ENCODE measurements at regions not wholly inside any gene's neighbourhood (a gene's known extent, or its start where the extent isn't known, plus 50 kb on each side); places are given as distances from the start of the nearest gene placed in this dataset.

DNA sequence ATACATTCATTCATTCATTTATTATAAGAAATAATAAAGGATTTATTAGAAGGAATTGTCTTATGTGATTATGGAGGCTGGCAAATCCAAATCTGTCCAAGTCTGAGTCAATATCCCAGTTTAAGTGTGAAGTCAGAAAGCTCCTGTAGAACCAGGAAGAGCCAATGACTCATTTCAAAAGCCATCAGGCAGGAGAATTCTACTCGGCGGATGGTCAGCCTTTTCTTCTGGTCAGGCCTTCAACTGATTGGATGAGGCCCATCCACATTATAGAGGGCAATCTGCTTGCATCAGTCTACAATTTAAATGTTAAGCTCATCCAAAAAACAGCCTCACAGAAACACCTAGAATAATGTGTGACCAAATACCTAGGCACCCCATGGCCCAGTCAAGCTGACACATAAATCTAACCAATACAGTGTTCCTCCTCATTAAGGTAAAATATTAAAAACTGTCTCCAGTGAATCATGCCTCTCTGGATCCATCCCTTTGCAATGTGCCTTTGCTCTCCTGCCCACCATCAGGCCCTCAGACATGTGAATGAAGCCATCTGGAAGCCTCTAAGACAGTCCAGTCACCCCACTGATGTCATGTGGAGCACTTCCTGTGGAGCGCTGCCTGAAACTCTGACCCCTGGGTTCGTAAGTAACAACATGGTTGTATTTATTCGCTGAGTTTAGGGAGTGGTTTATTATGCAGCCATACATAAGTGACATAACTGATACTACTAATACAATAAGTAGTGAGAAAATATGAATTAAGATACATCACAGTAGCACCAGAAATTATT, 69.2 kb upstream of the WSB1 start:
- no peak for DNase-seq
- WGBS (ENCODE audit: low lambda C conversion rate) = 82% methylated on average over 5 of the region's 5 CpGs
- no peak overlapping the region for H3K9ac ChIP-seq

DNA sequence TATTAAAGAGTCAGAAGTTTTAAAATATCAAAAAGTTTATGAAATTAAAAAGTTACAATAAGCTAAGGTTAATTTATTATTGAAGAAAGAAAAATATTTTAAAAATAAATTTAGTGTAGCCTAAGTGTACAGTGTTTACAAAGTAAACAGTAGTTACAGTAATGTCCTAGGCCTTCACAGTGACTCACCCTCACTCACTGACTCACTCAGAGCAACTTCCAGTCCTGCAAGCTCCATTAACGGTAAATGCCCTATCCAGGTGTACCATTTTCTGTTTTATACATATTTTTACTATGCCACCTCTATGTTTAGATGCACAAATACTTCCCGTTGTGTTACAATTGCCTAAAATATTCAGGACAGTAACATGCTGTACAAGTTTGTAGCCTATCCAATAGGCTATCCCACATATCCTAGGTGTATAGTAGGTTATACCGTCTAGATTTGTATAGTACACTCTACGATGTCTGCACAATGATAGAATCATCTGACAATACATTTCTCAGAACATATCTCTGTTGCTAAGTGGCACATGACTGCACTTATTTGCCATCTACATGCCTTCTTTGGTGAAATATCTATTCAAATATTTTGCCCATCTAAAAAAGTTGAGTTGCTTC, 67.2 kb upstream of the WSB1 start:
- no peaks in the 10 kb centered on the region for H3K9me3 ChIP-seq
- H3K4me3 ChIP-seq (ENCODE audit: low read depth in 2 of 2, low read length in 1 of 2) = no peak overlapping the region
- H3K27ac ChIP-seq (ENCODE audit: low read depth in 2 of 2, low read length in 1 of 2) = no peak overlapping the region
- no peak overlapping the region for H2AFZ ChIP-seq (ENCODE audit: low read depth)
- WGBS (ENCODE audit: low lambda C conversion rate) = 46% methylated on average over 4 of the region's 4 CpGs
- no peaks in the 10 kb centered on the region; a peak in 1 of 4 replicates for H3K4me1 ChIP-seq (ENCODE audit: control insufficient read depth in 1 of 2, insufficient read depth in 2 of 2, low read depth in 1 of 2, low read length in 1 of 2)
- POLR2A ChIA-PET = no interaction called here
- no peaks in the 10 kb centered on the region; the same call in 1 of the 2 replicates for H3K27me3 ChIP-seq (ENCODE audit: insufficient read depth)
- no peaks in the 10 kb centered on the region for H3K9me2 ChIP-seq
- H3K79me2 ChIP-seq (ENCODE audit: insufficient read depth) = no peaks in the 10 kb centered on the region
- H3K4me2 ChIP-seq = no peak overlapping the region
- H3K9ac ChIP-seq = no peak overlapping the region
- DNase-seq = no peak
- TF ChIP-seq, protein P1, sequence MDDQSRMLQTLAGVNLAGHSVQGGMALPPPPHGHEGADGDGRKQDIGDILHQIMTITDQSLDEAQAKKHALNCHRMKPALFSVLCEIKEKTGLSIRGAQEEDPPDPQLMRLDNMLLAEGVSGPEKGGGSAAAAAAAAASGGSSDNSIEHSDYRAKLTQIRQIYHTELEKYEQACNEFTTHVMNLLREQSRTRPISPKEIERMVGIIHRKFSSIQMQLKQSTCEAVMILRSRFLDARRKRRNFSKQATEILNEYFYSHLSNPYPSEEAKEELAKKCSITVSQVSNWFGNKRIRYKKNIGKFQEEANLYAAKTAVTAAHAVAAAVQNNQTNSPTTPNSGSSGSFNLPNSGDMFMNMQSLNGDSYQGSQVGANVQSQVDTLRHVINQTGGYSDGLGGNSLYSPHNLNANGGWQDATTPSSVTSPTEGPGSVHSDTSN (IDR thresholded peaks at IDR 0.05) = no peak
- no peak for TF ChIP-seq GATA2 (CRISPR knock-in tag; IDR thresholded peaks at IDR 0.05)
- TF ChIP-seq JUND (IDR thresholded peaks at IDR 0.05) = peak; percentile 62
- TF ChIP-seq, protein P2, sequence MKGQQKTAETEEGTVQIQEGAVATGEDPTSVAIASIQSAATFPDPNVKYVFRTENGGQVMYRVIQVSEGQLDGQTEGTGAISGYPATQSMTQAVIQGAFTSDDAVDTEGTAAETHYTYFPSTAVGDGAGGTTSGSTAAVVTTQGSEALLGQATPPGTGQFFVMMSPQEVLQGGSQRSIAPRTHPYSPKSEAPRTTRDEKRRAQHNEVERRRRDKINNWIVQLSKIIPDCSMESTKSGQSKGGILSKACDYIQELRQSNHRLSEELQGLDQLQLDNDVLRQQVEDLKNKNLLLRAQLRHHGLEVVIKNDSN (IDR thresholded peaks at IDR 0.05; ENCODE audit: borderline replicate concordance, low read depth) = no peak
- no peak for TF ChIP-seq TEAD4 (IDR thresholded peaks at IDR 0.05; ENCODE audit: borderline replicate concordance, insufficient read depth)
- peak; percentile 78; the same call in 1 of the 2 replicates for TF ChIP-seq FOSL2 (IDR thresholded peaks at IDR 0.05; ENCODE audit: borderline replicate concordance, low read depth)
- H3K36me3 ChIP-seq (replicated peaks in 1 of 2; ENCODE audit: control insufficient read depth in 1 of 2, insufficient read depth in 2 of 2, low read length in 1 of 2) = no peaks in the 10 kb centered on the region
- no peaks in the 10 kb centered on the region for H4K20me1 ChIP-seq (ENCODE audit: insufficient read depth)
- CTCF ChIA-PET = interaction anchor here (0.8 to 4.0 kb wide), 3 partner anchors 10 to 377 kb away, joined by 5 to 21 read pairs (median 8); no protein-coding TSS in a partner anchor
- no peaks in the 10 kb centered on the region for H3F3A ChIP-seq (replicated peaks; ENCODE audit: insufficient read depth)

More for the DNA sequence above, 69.2 kb upstream of the WSB1 start:
- Histone ChIP-seq H3K79me2 (ENCODE audit: insufficient read depth) (no peaks in the 10 kb centered on the region), H3F3A (replicated peaks; ENCODE audit: insufficient read depth) (no peaks in the 10 kb centered on the region), H3K27ac (ENCODE audit: low read depth in 2 of 2, low read length in 1 of 2) (no peak overlapping the region), H3K4me1 (ENCODE audit: control insufficient read depth in 1 of 2, insufficient read depth in 2 of 2, low read depth in 1 of 2, low read length in 1 of 2) (no peaks in the 10 kb centered on the region; a peak in 1 of 4 replicates), H2AFZ (ENCODE audit: low read depth) (no peak overlapping the region), H3K4me3 (ENCODE audit: low read depth in 2 of 2, low read length in 1 of 2) (no peak overlapping the region), H3K9me2 (no peaks in the 10 kb centered on the region), H3K9me3 (no peaks in the 10 kb centered on the region), H3K4me2 (no peak overlapping the region), H4K20me1 (ENCODE audit: insufficient read depth) (no peaks in the 10 kb centered on the region), H3K27me3 (ENCODE audit: insufficient read depth) (no peaks in the 10 kb centered on the region; the same call in 1 of the 2 replicates), H3K36me3 (replicated peaks in 1 of 2; ENCODE audit: control insufficient read depth in 1 of 2, insufficient read depth in 2 of 2, low read length in 1 of 2) (no peaks in the 10 kb centered on the region)
- ChIA-PET CTCF (interaction anchor here (2.2 to 4.0 kb wide), 2 partner anchors 12 kb away, joined by 9 to 21 read pairs; no protein-coding TSS in a partner anchor), POLR2A (no interaction called here)
- TF ChIP-seq RCOR1 (IDR thresholded peaks at IDR 0.05; ENCODE audit: low read length) = no peak
- TF ChIP-seq SIN3A (IDR thresholded peaks at IDR 0.05; ENCODE audit: borderline replicate concordance, low read depth, low read length) = no peak

All from SK-N-SH (cell line).